ENCODE measurements at regions not wholly inside any gene's neighbourhood (a gene's known extent, or its start where the extent isn't known, plus 50 kb on each side); places are given as distances from the start of the nearest gene placed in this dataset.

GRCh38 chr1:88266051-88266450 lies 418.0 kb upstream of the PKN2 start:
- Histone ChIP-seq H3K27me3 (ENCODE audit: control insufficient read depth, insufficient read depth, low read length) (no peaks in the 10 kb centered on the region), H3K36me3 (ENCODE audit: control insufficient read depth, insufficient read depth, low read length) (no peaks in the 10 kb centered on the region), H3K4me3 (ENCODE audit: low read depth, low read length) (no peak overlapping the region)
- ChIA-PET CTCF (no interaction called here), POLR2A (no interaction called here)
- DNase-seq (ENCODE audit: low read depth): no peak
- TF ChIP-seq CTCF (IDR thresholded peaks at IDR 0.05; ENCODE audit: insufficient read depth, low read depth, low read length): no peak

GRCh38 chr1:88272216-88272615 lies 411.9 kb upstream of the PKN2 start:
- DNase-seq (ENCODE audit: low read depth): no peak
- ChIA-PET CTCF (no interaction called here), POLR2A (no interaction called here)
- H3K36me3 ChIP-seq (ENCODE audit: control insufficient read depth, insufficient read depth, low read length): no peaks in the 10 kb centered on the region
- no peaks in the 10 kb centered on the region for H3K27me3 ChIP-seq (ENCODE audit: control insufficient read depth, insufficient read depth, low read length)
- H3K4me3 ChIP-seq (ENCODE audit: low read depth, low read length): no peak overlapping the region
- no peak for TF ChIP-seq CTCF (IDR thresholded peaks at IDR 0.05; ENCODE audit: insufficient read depth, low read depth, low read length)

GRCh38 chr1:88274431-88274830 lies 409.6 kb upstream of the PKN2 start:
- Histone ChIP-seq H3K27me3 (ENCODE audit: control insufficient read depth, insufficient read depth, low read length) (no peaks in the 10 kb centered on the region), H3K4me3 (ENCODE audit: low read depth, low read length) (no peak overlapping the region), H3K36me3 (ENCODE audit: control insufficient read depth, insufficient read depth, low read length) (no peaks in the 10 kb centered on the region)
- POLR2A ChIA-PET: no interaction called here
- no peak for DNase-seq (ENCODE audit: low read depth)
- CTCF ChIA-PET: no interaction called here
- no peak for TF ChIP-seq CTCF (IDR thresholded peaks at IDR 0.05; ENCODE audit: insufficient read depth, low read depth, low read length)

GRCh38 chr1:88275259-88275862 lies 408.7 kb upstream of the PKN2 start:
- ChIA-PET POLR2A (no interaction called here), CTCF (interaction anchor here (1.2 kb wide), 1 partner anchor 17 kb away, joined by 4 read pairs; no protein-coding TSS in a partner anchor)
- Histone ChIP-seq H3K36me3 (ENCODE audit: control insufficient read depth, insufficient read depth, low read length) (no peaks in the 10 kb centered on the region), H3K4me3 (ENCODE audit: low read depth, low read length) (no peak overlapping the region), H3K27me3 (ENCODE audit: control insufficient read depth, insufficient read depth, low read length) (no peaks in the 10 kb centered on the region)
- TF ChIP-seq CTCF (IDR thresholded peaks at IDR 0.05; ENCODE audit: insufficient read depth, low read depth, low read length): no peak
- DNase-seq (ENCODE audit: low read depth): no peak

GRCh38 chr1:88276163-88276562 lies 407.9 kb upstream of the PKN2 start:
- Histone ChIP-seq H3K4me3 (ENCODE audit: low read depth, low read length) (no peak overlapping the region), H3K36me3 (ENCODE audit: control insufficient read depth, insufficient read depth, low read length) (no peaks in the 10 kb centered on the region), H3K27me3 (ENCODE audit: control insufficient read depth, insufficient read depth, low read length) (no peaks in the 10 kb centered on the region)
- no peak for TF ChIP-seq CTCF (IDR thresholded peaks at IDR 0.05; ENCODE audit: insufficient read depth, low read depth, low read length)
- CTCF ChIA-PET: no interaction called here
- POLR2A ChIA-PET: no interaction called here
- peak; percentile 13 for DNase-seq (ENCODE audit: low read depth)
